GM18909 (cell line): ENCODE measurements at regions not wholly inside any gene's neighbourhood (a gene's known extent, or its start where the extent isn't known, plus 50 kb on each side); places are given as distances from the start of the nearest gene placed in this dataset.
"Not testable (repeated sequence)": the region's sequence is repeated elsewhere in the genome, so short reads cannot be mapped to it uniquely, and the experiment has no call there.

Source experiments
- ATAC-seq: cut with Tn5 transposase; IDR thresholded peaks from one replicate; pipeline ENCODE4 v1.9.1; 2021; ENCODE audit warnings: mild to moderate bottlenecking; ENCODE audit not compliant: unreplicated experiment, poor library complexity

GRCh38 chr4:100679926-100680325, 162.1 kb upstream of the EMCN start:
- no peak for ATAC-seq

DNA sequence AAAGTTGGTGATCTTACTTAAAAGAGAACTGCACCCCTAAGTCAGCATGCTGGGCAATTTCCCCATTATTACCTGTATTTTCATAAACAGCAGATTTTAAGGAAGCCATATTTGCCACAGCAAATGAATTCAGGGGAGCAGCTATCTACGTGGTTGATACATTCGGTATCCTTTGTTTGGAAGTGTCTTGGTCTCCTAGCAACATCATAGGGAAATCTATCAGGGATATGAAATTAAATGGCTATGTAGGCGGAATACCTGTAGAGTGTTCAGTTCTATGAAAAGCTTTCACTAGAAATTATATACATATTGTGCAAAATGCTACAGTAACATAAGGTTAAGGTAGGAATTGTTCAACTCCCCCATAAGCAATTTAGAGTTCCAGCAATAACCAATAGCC, 157.2 kb upstream of the EMCN start:
- no peak for ATAC-seq

GRCh38 chr4:100657187-100657586, 139.4 kb upstream of the EMCN start:
- ATAC-seq = no peak

DNA sequence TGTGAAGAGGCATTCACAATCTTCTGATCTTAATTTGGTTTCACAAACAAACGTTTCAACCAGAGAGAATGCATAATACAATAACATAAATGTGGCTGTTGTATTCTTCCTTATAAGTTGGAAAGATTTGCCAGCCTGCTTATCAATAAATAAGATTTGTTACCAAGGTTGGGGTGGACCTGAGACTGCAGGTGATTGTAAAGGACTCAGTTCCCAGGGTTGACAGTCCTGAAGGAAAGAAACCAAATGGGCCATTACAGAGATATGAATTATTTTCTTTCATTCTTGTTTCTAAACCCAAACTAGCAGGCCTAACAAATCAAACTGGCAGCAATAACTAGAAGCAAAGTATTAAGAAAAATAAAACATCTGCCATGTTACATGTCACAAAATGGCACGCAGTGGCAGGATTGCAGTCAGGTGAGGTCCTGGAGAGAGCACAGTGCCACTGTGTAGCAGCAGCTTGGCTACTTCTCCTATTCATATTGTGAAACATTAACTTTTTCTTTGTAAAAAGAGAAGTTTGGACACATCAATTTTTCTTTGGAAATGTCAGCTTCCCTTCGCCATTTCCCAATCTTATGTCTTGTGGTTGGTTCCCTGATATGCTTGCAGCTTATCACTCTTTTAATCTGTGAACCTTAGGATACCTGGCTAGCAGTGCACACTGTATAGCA, 133.8 kb upstream of the EMCN start:
- no peak for ATAC-seq

DNA sequence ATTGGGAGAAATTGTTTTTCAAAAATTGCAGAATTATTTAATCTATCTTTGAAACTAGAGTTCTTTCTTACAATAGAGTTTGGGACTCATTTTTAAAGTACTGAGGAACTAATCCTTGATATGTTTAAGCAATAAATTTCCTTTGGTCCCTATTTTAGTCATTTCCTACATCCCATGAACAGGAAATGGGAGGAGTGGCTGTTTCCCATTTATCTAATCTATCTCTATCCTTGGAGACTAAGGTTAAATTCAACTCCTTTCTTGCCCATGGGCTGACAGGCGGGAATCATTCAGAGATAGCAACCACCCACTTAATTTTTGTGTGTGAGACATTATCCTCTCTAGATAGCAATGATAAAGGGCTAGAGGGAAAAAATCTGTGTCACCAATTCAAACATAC, 131.6 kb upstream of the EMCN start:
- no peak for ATAC-seq

DNA sequence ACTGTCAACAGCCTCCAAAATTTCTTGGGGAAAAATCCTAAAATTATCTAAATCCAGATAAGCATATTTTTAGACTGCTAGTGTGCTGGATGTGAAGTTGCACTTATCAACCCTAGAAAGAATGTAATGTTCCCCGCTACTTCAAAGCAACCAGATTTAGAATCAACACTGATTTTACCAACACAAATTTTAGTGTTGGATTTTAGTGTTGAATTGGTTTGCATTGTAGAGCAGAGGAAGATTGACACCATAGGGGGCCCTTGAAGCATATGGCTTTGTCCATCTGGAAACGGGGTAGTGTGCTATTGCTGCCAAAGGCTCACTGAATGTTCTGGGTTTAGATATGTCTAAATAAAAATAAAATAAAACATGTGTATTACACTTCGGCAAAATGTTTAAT, 126.3 kb upstream of the EMCN start:
- no peak for ATAC-seq

GRCh38 chr4:100641336-100641735, 123.5 kb upstream of the EMCN start:
- ATAC-seq = no peak

DNA sequence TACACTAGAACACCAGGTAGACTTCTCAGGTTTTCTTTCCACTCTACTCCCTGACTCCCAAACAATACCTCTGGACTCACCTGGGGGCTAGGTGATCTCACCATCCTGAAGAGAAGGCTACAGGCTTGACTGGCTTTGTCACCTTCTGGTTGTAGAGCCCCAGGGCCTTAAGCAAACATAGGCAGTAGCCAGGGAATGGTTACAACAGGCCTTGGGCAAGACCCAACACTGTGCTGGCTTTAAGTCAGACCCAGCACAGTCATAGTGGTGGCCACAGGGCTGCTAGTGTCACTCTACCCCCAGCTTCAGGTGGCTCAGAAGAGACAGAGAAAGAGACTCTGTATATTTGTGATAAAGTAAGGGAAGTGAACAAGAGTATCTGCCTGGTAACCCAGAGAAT, 118.1 kb upstream of the EMCN start:
- ATAC-seq = no peak

DNA sequence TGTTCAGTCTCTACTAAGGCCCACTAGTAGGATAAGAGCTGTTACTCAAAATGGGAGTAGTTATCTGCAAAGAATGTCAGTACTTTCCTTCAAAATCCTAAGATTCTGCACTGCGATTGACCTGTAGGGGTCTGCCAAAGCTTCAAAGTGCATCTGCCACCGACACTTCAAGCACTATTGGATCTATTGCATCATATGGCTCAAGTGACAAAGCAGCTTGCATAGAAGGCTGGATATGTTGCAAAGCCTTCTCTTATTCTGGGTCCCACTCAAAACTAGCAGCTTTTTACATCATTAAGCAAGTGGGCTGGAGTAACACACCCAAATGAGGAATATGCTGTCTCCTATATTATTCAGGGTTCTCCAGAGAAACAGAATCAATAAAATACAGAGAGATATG, 115.4 kb upstream of the EMCN start:
- no peak for ATAC-seq

- ATAC-seq = no peak
Measured at GRCh38 chr4:100632163-100632562, 114.3 kb upstream of the EMCN start.

- no peak for ATAC-seq
Measured at GRCh38 chr4:100631281-100631968, 113.6 kb upstream of the EMCN start.

DNA sequence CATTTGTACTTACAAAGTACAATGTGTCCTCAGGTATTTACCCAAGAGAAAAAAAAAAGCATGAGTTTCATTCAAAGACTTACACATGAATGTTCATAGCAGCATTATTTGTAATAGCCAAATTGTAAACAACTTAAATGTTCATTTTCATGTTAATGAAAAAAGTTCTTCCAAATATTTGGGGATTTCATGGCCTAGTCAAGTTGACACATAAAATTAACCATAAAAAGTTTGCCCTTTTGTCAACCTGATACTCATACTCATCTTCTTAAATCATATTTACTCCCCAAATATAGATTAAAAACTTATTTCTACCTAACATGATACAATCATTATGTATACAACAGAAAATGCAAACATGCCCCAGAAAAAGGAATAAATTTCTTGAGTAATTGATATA, 112.5 kb upstream of the EMCN start:
- ATAC-seq = no peak

DNA sequence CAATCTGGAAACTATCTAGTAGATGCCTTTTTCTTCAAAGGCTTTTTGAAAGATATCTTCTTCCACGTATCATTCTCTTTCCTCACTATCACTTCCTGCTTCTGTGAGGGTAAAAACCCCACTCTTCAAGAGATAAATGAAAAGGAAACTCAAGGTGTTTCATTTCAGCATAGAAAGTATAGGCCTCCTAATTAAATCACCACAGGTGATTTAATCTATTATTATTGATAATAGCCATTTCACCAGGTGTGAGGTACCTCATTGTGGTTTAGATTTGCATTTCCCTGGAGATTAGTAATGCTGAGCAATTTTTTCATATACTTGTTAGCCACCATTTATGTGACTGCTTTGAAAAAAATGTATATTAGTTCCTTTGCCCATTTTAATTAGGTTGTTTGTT, 92.0 kb upstream of the EMCN start:
- ATAC-seq = no peak

GRCh38 chr4:100608651-100609050, 90.8 kb upstream of the EMCN start:
- not testable (repeated sequence) for ATAC-seq

DNA sequence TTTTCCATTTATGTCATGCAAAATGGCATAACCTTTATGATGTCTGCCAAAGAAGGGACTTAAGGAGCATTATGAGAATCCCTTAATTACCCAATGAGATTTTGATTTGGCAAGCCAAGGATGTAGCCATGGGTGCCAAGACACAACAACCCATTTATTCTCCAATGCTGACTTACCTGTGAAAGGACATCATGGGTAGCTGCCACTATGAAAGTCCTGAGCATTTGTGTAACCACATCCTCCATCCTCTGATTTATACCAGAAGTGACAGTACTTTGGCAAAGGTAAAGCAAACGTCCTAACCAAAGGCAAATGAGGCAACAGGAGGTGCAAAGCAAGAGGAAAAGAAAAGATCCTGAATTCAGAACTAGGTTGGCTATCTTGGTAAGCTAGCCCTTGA, 87.3 kb upstream of the EMCN start:
- ATAC-seq = no peak

- ATAC-seq = no peak
Measured at GRCh38 chr4:100593935-100594334, 76.1 kb upstream of the EMCN start.

DNA sequence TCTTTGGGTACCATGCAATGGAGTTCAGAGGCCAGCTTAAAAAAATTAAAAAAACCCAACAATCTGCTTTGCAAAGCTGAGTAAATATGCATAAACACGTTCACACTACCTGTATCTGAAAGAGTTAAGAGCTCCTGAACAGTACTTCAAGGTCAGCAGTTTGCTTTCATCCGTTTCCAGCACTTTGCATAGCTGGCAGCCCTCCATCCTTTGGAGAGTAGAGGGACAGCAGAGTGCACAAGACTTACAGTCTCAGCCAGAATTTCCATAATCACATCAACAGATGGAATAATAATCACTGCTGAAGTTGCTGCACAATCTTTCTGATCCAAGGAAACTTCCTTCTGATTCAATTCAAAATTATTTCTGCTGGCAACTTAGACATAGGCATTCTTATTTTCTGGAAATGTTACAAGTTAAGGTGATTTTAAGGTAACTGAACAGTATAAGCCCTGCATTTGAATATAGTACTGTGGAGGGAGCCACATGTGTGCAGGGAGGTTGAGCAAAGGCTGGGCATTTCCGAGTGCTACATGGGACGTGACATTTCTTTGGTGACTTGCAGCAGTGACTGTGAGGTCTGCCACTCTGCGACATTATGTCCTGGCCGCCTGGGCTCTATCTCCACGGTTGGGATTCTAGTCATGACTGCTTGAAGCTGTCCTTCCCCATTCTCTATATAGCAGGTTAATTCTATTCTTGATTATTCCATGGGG, 73.5 kb upstream of the EMCN start:
- no peak for ATAC-seq

- no peak for ATAC-seq
Measured at GRCh38 chr4:100590325-100590724, 72.5 kb upstream of the EMCN start.

DNA sequence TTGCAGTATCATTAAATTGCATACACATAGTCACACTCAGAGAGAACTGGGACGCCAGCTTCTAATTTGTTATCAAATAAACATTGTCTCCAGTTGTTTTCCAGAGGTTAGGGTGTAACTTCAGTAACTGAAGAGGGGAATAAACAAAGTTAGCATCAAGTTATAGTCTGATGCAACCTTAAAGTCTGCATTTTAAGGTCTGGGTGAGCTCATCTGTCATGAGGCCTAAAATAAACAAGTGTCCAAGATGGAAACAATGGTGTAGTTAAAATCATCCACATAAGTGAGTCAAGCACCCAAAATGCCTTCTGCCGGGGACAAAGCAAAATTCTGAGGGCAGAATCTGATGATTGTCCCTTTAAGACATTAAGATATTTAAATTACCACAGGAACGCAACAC, 70.3 kb upstream of the EMCN start:
- ATAC-seq = no peak

DNA sequence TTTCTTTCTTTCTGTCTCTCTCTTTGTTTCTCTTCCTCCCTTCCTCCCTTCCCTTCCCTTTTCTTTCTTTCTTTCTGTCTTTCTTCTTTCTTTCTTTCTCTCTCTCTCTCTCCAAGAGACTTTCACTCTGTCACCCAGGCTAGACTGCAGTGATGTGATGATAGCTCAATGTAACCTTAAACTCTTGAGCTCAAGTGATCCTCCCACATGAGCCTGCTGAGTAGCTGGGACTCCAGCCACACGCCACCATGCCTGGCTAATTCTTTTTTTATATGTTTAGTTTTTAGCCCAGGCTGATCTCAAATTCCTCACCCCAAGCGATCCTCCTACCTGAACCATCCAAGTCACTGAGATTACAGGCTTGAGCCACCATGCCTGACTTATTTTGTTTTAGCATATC, 64.3 kb upstream of the EMCN start:
- no peak for ATAC-seq

GRCh38 chr4:100581337-100581736, 63.5 kb upstream of the EMCN start:
- ATAC-seq = no peak

DNA sequence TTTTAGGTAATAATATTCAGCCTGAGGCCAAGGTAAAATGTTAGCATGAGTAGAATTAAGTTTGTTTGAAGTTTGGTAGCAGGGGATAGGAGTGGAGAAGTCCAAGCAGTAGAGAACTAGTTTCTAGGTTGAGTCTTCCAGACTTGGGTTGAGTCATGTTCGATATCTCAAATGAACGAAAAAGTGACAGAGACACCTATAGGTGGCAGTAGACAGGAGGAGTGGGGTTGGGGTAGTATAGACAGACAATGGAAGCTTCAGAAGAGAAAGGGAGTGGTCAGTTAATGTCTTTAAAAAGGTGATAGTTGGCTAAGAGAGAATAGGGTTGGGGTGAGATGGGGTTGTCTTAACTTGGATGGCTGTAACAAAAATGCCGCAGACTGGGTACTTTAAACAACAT, 58.7 kb upstream of the EMCN start:
- no peak for ATAC-seq
